PFSK-1 (cell line): ENCODE measurements at regions not wholly inside any gene's neighbourhood (a gene's known extent, or its start where the extent isn't known, plus 50 kb on each side); places are given as distances from the start of the nearest gene placed in this dataset.

Experiments
- FOXP2 ChIP-seq: optimal IDR thresholded peaks from 2 replicates; pipeline ENCODE3; 2011; ENCODE audit warnings: borderline replicate concordance, control low read depth, inconsistent platforms; ENCODE audit not compliant: insufficient read depth; ENCODE audit errors: extremely low read length, extremely low read depth
- POLR2AphosphoS5 ChIP-seq: IDR thresholded peaks from 2 replicates; pipeline ENCODE4 v1.6.1; 2012; ENCODE audit warnings: low read depth, mild to moderate bottlenecking, control low read depth, low read length, moderate library complexity
- SIN3A ChIP-seq: IDR thresholded peaks from 2 replicates; pipeline ENCODE4 v1.6.1; 2012; ENCODE audit warnings: mild to moderate bottlenecking, low read length, moderate library complexity, borderline replicate concordance; ENCODE audit not compliant: insufficient read depth
- TAF1 ChIP-seq: IDR thresholded peaks from 2 replicates; pipeline ENCODE4 v1.6.1; 2012; ENCODE audit warnings: low read length, control low read depth, borderline replicate concordance; ENCODE audit not compliant: insufficient read depth
- TF ChIP-seq, protein P1 (sequence below), 2 experiments: IDR thresholded peaks; 2 replicates each; pipeline versions ENCODE4 v1.6.1 to v1.8.0; 2011 to 2012; ENCODE audit warnings: low read depth in 2 of 2, low read length in 2 of 2, control low read depth in 1 of 2, inconsistent platforms in 1 of 2, mild to moderate bottlenecking in 1 of 2, moderate library complexity in 1 of 2; ENCODE audit not compliant: insufficient read depth in 1 of 2

DNA sequence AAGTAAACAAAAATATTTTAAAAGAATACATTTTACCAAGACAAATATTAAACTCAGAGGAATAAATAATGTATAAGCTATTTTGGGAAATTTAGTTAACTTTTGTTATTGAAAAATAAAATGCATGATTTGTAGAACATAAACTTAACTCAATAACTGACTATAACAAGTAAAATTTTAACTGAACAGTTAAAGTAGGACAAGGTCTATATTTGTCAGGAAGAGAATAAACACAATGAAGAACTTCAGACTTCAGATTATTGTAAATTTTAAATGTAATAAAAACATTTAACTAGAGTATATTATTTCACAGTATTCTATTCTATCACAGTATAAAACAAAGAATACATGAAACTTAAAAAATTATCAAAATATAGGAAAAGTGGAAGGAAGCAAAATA is 948.8 kb upstream of the USP15 start:
- TF ChIP-seq TAF1 (no peak), SIN3A (no peak), POLR2AphosphoS5 (no peak), FOXP2 (no peak)
- TF ChIP-seq, protein P1, sequence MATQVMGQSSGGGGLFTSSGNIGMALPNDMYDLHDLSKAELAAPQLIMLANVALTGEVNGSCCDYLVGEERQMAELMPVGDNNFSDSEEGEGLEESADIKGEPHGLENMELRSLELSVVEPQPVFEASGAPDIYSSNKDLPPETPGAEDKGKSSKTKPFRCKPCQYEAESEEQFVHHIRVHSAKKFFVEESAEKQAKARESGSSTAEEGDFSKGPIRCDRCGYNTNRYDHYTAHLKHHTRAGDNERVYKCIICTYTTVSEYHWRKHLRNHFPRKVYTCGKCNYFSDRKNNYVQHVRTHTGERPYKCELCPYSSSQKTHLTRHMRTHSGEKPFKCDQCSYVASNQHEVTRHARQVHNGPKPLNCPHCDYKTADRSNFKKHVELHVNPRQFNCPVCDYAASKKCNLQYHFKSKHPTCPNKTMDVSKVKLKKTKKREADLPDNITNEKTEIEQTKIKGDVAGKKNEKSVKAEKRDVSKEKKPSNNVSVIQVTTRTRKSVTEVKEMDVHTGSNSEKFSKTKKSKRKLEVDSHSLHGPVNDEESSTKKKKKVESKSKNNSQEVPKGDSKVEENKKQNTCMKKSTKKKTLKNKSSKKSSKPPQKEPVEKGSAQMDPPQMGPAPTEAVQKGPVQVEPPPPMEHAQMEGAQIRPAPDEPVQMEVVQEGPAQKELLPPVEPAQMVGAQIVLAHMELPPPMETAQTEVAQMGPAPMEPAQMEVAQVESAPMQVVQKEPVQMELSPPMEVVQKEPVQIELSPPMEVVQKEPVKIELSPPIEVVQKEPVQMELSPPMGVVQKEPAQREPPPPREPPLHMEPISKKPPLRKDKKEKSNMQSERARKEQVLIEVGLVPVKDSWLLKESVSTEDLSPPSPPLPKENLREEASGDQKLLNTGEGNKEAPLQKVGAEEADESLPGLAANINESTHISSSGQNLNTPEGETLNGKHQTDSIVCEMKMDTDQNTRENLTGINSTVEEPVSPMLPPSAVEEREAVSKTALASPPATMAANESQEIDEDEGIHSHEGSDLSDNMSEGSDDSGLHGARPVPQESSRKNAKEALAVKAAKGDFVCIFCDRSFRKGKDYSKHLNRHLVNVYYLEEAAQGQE (IDR thresholded peaks at IDR 0.05; ENCODE audit: insufficient read depth in 1 of 2, low read depth in 2 of 2, low read length in 2 of 2) = no peak

DNA sequence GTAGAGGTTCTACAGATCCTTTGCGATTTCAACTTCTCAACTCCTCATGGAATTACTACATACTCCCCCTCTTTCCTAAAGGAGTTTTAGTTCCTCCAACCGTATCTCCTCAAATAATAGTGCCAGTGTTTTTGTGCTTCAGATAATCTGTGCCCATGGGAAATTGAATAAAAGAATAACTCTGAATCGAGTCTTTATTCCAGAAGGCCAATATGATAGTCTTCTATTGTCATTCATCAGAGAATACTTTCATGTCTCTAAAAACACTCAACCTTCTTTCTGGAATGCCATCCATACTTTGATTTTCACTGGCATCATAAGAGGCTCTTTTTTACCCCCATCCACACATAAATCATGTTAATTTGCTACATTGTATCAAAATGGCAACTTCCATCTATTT is 911.3 kb upstream of the USP15 start:
- TF ChIP-seq TAF1 (no peak), SIN3A (no peak), FOXP2 (no peak), POLR2AphosphoS5 (no peak)
- TF ChIP-seq, protein P1 (IDR thresholded peaks at IDR 0.05; ENCODE audit: insufficient read depth in 1 of 2, low read depth in 2 of 2, low read length in 2 of 2) = no peak

DNA sequence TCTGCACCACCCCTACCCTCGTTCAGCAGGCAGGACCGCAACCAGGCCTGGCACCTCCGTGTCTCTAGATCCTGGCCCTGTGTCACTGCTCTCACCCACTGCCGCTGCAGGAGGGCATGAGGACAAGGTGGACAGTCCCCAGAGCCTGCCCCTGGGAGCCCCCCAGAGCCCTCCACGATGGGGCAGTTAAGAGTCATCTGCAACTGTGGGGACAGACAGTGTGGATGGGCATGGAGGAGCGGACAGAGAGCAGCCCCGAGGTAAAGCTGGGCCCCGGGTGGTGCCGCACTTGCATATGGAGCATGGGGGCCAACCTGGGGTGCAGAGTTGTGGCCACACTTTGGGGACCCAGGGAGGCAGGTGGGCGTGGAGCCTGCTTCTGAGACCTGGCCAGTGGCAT is 905.1 kb upstream of the USP15 start:
- TF ChIP-seq TAF1 = no peak
- TF ChIP-seq POLR2AphosphoS5 = no peak
- no peak for TF ChIP-seq SIN3A
- TF ChIP-seq, protein P1 (IDR thresholded peaks at IDR 0.05; ENCODE audit: insufficient read depth in 1 of 2, low read depth in 2 of 2, low read length in 2 of 2) = no peak
- TF ChIP-seq FOXP2 = no peak

DNA sequence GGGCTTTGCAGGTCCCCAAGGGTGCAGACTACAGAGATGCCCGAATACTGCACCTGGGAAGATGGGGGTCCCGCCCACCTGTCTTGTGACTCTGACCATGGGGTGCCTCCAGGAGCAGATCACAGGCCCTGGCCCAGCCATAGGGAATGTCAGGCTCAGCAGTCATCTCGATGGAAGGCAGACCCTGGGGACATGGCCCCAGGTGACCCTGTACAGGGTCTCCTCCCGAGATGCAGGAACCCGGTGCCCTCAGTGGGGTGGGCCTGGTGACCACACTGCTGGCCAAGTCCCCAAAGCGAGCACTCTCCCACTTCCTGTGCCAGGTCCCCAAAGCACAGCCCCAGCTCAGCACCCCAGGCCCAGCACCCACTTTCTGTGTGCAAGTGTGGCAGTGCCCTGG is 903.7 kb upstream of the USP15 start:
- TF ChIP-seq FOXP2 = no peak
- TF ChIP-seq SIN3A = no peak

DNA sequence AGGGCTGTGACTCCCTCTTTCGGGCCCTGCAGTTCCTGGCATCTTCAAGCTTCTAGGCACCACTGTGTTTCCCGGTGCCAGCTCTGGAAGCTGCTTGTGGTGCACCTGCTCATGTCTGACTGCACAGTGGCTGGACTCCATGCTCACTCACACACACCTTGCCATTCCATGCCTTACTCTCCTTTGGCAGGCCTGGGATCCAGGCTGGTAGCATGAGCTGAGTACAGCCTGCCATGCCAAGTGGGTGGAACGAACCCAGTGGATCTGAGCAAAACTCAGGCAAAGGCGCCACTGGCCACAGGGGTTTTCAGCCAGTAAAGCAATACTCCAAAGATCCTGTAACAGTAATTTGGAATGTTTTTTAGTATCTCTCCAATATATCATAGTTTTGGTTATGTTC is 902.7 kb upstream of the USP15 start:
- TF ChIP-seq POLR2AphosphoS5 (no peak), SIN3A (no peak)

DNA sequence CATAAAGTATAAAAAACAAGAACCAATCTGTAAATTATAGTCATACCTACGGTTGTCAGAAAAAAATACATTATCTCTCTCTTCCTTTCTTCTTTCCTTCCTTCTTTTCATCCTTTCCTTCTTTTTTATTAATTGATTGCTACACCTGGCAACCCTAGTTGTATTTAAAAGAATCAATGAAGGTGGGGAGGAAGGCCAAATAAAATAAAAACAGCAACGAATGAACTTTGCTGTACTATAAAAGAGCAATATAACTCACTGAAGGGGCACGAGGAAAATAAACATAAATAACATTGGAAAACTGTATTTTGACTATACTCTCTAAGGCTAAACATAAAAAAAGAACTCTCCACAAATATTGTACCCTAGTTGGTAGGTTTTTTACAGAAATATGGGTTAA is 898.2 kb upstream of the USP15 start:
- TF ChIP-seq SIN3A = no peak
- no peak for TF ChIP-seq TAF1
- TF ChIP-seq, protein P1 (IDR thresholded peaks at IDR 0.05; ENCODE audit: insufficient read depth in 1 of 2, low read depth in 2 of 2, low read length in 2 of 2) = no peak
- TF ChIP-seq POLR2AphosphoS5 = no peak
- TF ChIP-seq FOXP2 = no peak

DNA sequence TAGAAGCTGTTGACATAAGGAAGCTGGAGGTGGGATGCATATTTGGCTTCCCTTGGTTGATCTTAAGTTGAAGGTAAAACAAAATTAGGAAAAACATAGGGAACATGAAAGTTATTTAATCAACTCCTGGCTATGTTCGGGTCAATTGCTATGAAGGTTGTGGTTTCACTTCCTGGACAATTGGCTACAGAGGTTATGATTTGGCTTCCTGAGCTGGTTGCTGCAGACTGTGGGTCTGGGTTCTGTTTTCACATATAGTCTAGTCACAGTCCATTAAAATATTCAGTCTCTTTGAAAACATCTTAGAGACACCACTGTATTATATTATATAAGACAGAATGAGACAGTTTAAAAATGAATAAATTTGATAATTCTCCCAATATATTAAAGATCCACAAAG is 895.2 kb upstream of the USP15 start:
- no peak for TF ChIP-seq SIN3A
- TF ChIP-seq FOXP2 = no peak
- no peak for TF ChIP-seq POLR2AphosphoS5
- TF ChIP-seq, protein P1 (IDR thresholded peaks at IDR 0.05; ENCODE audit: insufficient read depth in 1 of 2, low read depth in 2 of 2, low read length in 2 of 2) = no peak
- no peak for TF ChIP-seq TAF1
